ENCODE measurements at regions not wholly inside any gene's neighbourhood (a gene's known extent, or its start where the extent isn't known, plus 50 kb on each side); places are given as distances from the start of the nearest gene placed in this dataset.

DNA sequence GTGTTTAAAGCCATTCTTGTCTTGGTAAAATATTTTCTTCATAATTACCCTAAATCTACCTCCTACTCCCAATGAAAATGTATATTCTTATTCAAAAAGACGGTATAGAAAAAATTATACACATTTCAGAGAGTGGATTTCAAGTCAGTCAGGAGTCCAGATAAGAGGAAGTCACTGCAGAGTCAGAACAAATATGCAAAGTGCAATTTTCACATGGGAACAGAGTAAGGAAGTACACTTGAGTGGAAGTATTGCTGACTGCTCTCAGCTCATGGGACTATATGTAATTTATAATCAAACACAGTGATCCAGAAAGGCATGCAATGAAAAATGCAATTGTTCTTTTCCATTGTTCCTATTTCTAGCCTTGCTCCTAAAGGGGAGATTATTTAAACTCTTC is 1128.0 kb downstream of the AACS start (continued):
- no peak for TF ChIP-seq RELA (IDR thresholded peaks at IDR 0.05; ENCODE audit: borderline replicate concordance, partially characterized antibody)
- TF ChIP-seq SIX5 (IDR thresholded peaks at IDR 0.05; ENCODE audit: low read depth, low read length, severe bottlenecking): no peak

DNA sequence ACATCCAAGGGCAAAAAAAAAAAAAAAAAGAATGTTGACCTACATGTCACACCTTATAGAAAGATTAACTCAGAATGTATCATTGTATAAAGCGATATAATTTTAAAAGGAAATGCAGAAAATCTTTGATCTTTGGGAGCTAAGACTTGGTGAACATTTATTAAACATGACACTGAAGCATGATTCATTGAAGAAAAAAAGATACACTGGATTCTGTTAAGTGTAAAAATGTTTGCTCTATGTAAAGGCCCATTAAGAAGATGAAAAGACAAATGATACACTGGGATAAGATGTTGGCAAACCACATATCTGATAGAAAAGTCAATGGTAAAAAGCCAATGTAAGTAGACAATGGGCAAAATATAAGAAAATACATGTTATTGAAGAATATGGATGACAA is 1131.0 kb downstream of the AACS start:
- intact Hi-C loops (cut with micrococcal nuclease; ENCODE audit: unreplicated experiment) (no loop called here), in situ Hi-C loops (cut with MboI) (no loop called here)
- Histone ChIP-seq H3K36me3 (ENCODE audit: control insufficient read depth in 2 of 2, insufficient read depth in 2 of 2, low read length in 1 of 2) (no peaks in the 10 kb centered on the region), H4K20me1 (ENCODE audit: control insufficient read depth, insufficient read depth) (no peaks in the 10 kb centered on the region), H3K79me2 (ENCODE audit: control insufficient read depth, insufficient read depth, low read length) (no peaks in the 10 kb centered on the region), H3K9ac (ENCODE audit: control insufficient read depth, insufficient read depth, low read length) (no peak overlapping the region), H3K4me3 (no peak overlapping the region), H3K4me1 (ENCODE audit: control insufficient read depth, insufficient read depth, low read length) (no peaks in the 10 kb centered on the region), H3K4me2 (ENCODE audit: control insufficient read depth, insufficient read depth) (no peak overlapping the region), H3K27me3 (replicated peaks in 1 of 2; ENCODE audit: control insufficient read depth in 2 of 2, insufficient read depth in 2 of 2, low read length in 1 of 2) (no peaks in the 10 kb centered on the region), H2AFZ (ENCODE audit: control insufficient read depth, low read depth, low read length) (no peak overlapping the region), H3K9me3 (replicated peaks; ENCODE audit: control insufficient read depth, insufficient read depth, low read length) (no peaks in the 10 kb centered on the region; the same call in 2 of the 3 replicates), H3K27ac (ENCODE audit: control insufficient read depth, insufficient read depth) (no peak overlapping the region)
- ChIA-PET CTCF (no interaction called here), POLR2A (no interaction called here), RAD21 (ENCODE audit: unreplicated experiment) (no interaction called here), SMC1A (ENCODE audit: uncharacterized antibody, unreplicated experiment) (interaction anchor here (0.6 kb wide), 1 partner anchor 429 kb away, joined by 3 read pairs; no protein-coding TSS in a partner anchor)
- FAIRE-seq (no peak), ATAC-seq (no peak), DNase-seq (ENCODE audit: low read depth, low spot score) (no peak)
- WGBS (ENCODE audit: insufficient coverage, insufficient replicate concordance, low lambda C conversion rate, missing lambda C conversion rate): 6% methylated on average over 1 of the region's 1 CpG
- no peak for TF ChIP-seq RBBP5 (conservative IDR thresholded peaks at IDR 0.05)
- TF ChIP-seq RUNX3 (IDR thresholded peaks at IDR 0.05; ENCODE audit: low read length): no peak
- TF ChIP-seq, protein P1, sequence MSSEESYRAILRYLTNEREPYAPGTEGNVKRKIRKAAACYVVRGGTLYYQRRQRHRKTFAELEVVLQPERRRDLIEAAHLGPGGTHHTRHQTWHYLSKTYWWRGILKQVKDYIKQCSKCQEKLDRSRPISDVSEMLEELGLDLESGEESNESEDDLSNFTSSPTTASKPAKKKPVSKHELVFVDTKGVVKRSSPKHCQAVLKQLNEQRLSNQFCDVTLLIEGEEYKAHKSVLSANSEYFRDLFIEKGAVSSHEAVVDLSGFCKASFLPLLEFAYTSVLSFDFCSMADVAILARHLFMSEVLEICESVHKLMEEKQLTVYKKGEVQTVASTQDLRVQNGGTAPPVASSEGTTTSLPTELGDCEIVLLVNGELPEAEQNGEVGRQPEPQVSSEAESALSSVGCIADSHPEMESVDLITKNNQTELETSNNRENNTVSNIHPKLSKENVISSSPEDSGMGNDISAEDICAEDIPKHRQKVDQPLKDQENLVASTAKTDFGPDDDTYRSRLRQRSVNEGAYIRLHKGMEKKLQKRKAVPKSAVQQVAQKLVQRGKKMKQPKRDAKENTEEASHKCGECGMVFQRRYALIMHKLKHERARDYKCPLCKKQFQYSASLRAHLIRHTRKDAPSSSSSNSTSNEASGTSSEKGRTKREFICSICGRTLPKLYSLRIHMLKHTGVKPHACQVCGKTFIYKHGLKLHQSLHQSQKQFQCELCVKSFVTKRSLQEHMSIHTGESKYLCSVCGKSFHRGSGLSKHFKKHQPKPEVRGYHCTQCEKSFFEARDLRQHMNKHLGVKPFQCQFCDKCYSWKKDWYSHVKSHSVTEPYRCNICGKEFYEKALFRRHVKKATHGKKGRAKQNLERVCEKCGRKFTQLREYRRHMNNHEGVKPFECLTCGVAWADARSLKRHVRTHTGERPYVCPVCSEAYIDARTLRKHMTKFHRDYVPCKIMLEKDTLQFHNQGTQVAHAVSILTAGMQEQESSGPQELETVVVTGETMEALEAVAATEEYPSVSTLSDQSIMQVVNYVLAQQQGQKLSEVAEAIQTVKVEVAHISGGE (CRISPR knock-in tag; IDR thresholded peaks at IDR 0.05): no peak
- TF ChIP-seq, protein P2, sequence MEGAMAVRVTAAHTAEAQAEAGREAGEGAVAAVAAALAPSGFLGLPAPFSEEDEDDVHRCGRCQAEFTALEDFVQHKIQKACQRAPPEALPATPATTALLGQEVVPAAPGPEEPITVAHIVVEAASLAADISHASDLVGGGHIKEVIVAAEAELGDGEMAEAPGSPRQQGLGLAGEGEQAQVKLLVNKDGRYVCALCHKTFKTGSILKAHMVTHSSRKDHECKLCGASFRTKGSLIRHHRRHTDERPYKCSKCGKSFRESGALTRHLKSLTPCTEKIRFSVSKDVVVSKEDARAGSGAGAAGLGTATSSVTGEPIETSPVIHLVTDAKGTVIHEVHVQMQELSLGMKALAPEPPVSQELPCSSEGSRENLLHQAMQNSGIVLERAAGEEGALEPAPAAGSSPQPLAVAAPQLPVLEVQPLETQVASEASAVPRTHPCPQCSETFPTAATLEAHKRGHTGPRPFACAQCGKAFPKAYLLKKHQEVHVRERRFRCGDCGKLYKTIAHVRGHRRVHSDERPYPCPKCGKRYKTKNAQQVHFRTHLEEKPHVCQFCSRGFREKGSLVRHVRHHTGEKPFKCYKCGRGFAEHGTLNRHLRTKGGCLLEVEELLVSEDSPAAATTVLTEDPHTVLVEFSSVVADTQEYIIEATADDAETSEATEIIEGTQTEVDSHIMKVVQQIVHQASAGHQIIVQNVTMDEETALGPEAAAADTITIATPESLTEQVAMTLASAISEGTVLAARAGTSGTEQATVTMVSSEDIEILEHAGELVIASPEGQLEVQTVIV (IDR thresholded peaks at IDR 0.05; ENCODE audit: borderline replicate concordance, partially characterized antibody): no peak
- TF ChIP-seq, protein P3, sequence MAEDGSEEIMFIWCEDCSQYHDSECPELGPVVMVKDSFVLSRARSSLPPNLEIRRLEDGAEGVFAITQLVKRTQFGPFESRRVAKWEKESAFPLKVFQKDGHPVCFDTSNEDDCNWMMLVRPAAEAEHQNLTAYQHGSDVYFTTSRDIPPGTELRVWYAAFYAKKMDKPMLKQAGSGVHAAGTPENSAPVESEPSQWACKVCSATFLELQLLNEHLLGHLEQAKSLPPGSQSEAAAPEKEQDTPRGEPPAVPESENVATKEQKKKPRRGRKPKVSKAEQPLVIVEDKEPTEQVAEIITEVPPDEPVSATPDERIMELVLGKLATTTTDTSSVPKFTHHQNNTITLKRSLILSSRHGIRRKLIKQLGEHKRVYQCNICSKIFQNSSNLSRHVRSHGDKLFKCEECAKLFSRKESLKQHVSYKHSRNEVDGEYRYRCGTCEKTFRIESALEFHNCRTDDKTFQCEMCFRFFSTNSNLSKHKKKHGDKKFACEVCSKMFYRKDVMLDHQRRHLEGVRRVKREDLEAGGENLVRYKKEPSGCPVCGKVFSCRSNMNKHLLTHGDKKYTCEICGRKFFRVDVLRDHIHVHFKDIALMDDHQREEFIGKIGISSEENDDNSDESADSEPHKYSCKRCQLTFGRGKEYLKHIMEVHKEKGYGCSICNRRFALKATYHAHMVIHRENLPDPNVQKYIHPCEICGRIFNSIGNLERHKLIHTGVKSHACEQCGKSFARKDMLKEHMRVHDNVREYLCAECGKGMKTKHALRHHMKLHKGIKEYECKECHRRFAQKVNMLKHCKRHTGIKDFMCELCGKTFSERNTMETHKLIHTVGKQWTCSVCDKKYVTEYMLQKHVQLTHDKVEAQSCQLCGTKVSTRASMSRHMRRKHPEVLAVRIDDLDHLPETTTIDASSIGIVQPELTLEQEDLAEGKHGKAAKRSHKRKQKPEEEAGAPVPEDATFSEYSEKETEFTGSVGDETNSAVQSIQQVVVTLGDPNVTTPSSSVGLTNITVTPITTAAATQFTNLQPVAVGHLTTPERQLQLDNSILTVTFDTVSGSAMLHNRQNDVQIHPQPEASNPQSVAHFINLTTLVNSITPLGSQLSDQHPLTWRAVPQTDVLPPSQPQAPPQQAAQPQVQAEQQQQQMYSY (CRISPR knock-in tag; IDR thresholded peaks at IDR 0.05): no peak
- TF ChIP-seq KLF5 (IDR thresholded peaks at IDR 0.05; ENCODE audit: partially characterized antibody): no peak
- no peak for TF ChIP-seq NFYA (IDR thresholded peaks at IDR 0.05; ENCODE audit: borderline replicate concordance, low read depth, low read length)
- no peak for TF ChIP-seq MTA2 (IDR thresholded peaks at IDR 0.05; ENCODE audit: low read depth)
- BruUV-seq (replicated peaks): no TSS peak
